ENCODE measurements at regions not wholly inside any gene's neighbourhood (a gene's known extent, or its start where the extent isn't known, plus 50 kb on each side); places are given as distances from the start of the nearest gene placed in this dataset.

GRCh38 chr9:6703898-6704639, 53.7 kb upstream of the KDM4C start:
- Histone ChIP-seq H3K4me1 (ENCODE audit: control insufficient read depth, insufficient read depth, low read length) (no peaks in the 10 kb centered on the region), H3K27me3 (ENCODE audit: control insufficient read depth, insufficient read depth, low read length) (no peaks in the 10 kb centered on the region), H3K9ac (ENCODE audit: low read depth, low read length) (peak overlapping the region; percentile 65)

GRCh38 chr9:6702707-6703106, 55.1 kb upstream of the KDM4C start:
- no peak overlapping the region for H3K9ac ChIP-seq (ENCODE audit: low read depth, low read length)
- no peaks in the 10 kb centered on the region for H3K36me3 ChIP-seq (ENCODE audit: control insufficient read depth, insufficient read depth, low read length)
- no peaks in the 10 kb centered on the region for H3K4me1 ChIP-seq (ENCODE audit: control insufficient read depth, insufficient read depth, low read length)
- H3K27me3 ChIP-seq (ENCODE audit: control insufficient read depth, insufficient read depth, low read length), result no peaks in the 10 kb centered on the region
- no peaks in the 10 kb centered on the region for H3K9me3 ChIP-seq (ENCODE audit: control insufficient read depth, insufficient read depth, low read length)
- H3K4me3 ChIP-seq (ENCODE audit: low read depth, low read length), result no peak overlapping the region

More at GRCh38 chr9:6703898-6704639, 53.7 kb upstream of the KDM4C start:
- H3K9me3 ChIP-seq (ENCODE audit: control insufficient read depth, insufficient read depth, low read length), result no peaks in the 10 kb centered on the region
- no peaks in the 10 kb centered on the region for H3K36me3 ChIP-seq (ENCODE audit: control insufficient read depth, insufficient read depth, low read length)
- H3K4me3 ChIP-seq (ENCODE audit: low read depth, low read length), result peak overlapping the region; percentile 65

GRCh38 chr9:6696178-6696577, 50.6 kb upstream of the GLDC start:
- Histone ChIP-seq H3K9me3 (ENCODE audit: control insufficient read depth, insufficient read depth, low read length) (no peaks in the 10 kb centered on the region), H3K36me3 (ENCODE audit: control insufficient read depth, insufficient read depth, low read length) (no peaks in the 10 kb centered on the region), H3K4me1 (ENCODE audit: control insufficient read depth, insufficient read depth, low read length) (peaks cover 5% of the 10 kb centered on the region), H3K27me3 (ENCODE audit: control insufficient read depth, insufficient read depth, low read length) (no peaks in the 10 kb centered on the region), H3K9ac (ENCODE audit: low read depth, low read length) (no peak overlapping the region), H3K4me3 (ENCODE audit: low read depth, low read length) (no peak overlapping the region)

- no peak overlapping the region for H3K4me3 ChIP-seq (ENCODE audit: low read depth, low read length)
- no peak overlapping the region for H3K9ac ChIP-seq (ENCODE audit: low read depth, low read length)
- H3K9me3 ChIP-seq (ENCODE audit: control insufficient read depth, insufficient read depth, low read length), result no peaks in the 10 kb centered on the region
- peaks cover 5% of the 10 kb centered on the region for H3K4me1 ChIP-seq (ENCODE audit: control insufficient read depth, insufficient read depth, low read length)
- no peaks in the 10 kb centered on the region for H3K36me3 ChIP-seq (ENCODE audit: control insufficient read depth, insufficient read depth, low read length)
- H3K27me3 ChIP-seq (ENCODE audit: control insufficient read depth, insufficient read depth, low read length), result no peaks in the 10 kb centered on the region
Observed at GRCh38 chr9:6695121-6695814, 49.7 kb upstream of the GLDC start.

All from iPS-15b (cell line).